ENCODE measurements at regions not wholly inside any gene's neighbourhood (a gene's known extent, or its start where the extent isn't known, plus 50 kb on each side); places are given as distances from the start of the nearest gene placed in this dataset.

DNA sequence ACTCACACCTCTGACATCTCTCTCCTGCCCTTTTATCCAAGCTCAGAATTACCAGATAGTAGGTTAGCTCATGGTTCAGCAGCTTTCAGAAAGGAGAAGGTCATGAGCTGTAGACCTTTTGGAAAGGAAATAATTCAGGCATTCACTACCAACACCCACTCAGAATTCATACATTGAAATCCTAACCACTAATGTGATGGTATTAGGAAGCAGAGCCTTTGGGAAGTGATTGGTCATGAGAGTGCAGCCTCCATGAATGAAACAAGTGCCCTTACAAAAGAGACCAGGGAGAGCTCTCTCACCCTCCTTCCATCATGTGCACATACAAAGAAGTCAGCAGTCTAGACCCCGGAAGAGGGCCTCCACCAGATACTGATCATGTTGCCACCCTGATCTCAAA, 315.8 kb upstream of the CCDC54 start:
- DNase-seq, result no peak

DNA sequence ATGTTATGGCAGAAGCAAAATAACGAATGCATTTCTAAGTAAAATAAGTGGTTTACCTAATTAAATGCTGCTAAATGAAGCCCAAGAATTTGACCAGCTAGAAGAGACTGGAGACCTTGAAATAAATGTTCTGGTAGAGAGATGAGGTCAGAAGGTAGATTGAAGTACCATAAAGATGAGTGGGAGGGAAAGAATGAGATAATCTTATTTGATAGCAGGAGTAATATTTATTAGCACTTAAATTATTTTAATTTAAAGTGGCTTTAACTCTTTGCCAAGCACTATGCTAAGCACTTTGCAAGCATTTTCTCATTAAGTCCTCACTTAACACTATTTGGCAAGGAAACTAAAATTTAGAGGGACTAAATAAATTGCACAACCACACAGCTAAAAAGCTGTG, 314.9 kb upstream of the CCDC54 start:
- DNase-seq, result no peak

DNA sequence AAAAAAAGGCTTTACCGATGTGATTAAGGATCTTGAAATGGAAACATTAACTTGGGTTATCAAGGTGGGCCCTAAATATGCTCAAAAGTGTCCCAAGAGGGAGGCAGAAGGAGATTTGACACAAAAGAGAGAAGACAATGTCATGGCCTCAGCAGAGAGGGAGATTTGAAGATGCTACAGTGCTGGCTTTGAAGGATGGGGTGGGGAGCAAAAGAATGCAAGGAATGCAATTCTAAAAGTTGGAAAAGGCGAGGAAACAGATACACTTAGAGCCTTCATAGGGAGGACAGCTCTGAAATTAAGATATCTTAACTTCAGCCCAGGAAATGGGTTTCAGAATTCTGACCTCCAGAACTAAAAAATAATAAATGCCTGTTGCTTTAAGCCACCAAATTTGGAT, 314.5 kb upstream of the CCDC54 start:
- DNase-seq, result no peak

DNA sequence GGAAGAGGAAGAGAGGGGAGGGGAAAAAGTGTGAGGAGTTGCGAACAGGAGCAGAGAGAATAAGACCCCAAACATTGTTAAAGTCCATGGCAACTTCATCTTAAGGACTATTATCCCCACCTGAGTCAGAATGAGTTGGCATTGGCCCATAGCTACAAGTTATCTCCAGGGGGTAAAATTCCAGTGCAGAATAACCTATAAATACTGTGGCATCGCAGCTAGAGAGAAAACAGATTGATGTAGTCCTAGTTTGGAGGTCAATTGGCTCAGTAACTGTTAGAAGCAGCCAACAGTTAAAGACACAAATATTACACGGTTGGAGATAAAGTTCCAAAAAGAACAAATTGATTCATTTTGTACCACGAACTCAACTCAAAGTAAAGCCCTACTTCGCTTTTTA, 313.9 kb upstream of the CCDC54 start:
- DNase-seq, result no peak

DNA sequence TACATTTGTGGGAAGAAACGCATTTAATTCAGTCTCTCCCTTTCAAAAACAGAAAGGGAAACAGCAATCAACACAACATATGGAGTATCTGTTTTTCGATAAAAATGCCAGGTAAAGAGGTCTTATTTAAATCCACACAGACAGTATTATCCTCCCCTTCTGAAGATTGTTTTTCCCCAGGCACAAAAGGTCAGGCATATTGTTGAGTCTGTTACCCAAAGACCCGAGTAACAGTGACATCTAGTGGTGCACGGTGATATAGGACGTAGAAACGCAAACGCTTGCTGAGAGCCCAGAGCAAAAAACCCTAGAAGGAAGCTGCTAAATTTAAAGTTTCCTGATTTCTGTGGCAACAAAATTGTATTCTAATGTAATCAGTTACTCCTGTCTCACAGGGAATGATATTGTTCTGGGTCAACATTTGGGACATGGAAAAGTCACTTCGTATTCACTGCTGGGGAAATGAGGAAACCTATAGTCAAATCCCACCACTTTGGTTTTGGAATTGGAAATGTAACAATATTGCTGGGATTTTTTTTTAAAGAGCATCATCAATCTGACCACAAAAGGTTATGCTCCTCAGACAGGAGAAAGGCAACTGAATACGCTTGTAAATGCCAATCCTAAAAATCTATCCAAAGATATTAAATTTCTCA, 312.7 kb upstream of the CCDC54 start:
- DNase-seq, result peak; percentile 22 to 61

DNA sequence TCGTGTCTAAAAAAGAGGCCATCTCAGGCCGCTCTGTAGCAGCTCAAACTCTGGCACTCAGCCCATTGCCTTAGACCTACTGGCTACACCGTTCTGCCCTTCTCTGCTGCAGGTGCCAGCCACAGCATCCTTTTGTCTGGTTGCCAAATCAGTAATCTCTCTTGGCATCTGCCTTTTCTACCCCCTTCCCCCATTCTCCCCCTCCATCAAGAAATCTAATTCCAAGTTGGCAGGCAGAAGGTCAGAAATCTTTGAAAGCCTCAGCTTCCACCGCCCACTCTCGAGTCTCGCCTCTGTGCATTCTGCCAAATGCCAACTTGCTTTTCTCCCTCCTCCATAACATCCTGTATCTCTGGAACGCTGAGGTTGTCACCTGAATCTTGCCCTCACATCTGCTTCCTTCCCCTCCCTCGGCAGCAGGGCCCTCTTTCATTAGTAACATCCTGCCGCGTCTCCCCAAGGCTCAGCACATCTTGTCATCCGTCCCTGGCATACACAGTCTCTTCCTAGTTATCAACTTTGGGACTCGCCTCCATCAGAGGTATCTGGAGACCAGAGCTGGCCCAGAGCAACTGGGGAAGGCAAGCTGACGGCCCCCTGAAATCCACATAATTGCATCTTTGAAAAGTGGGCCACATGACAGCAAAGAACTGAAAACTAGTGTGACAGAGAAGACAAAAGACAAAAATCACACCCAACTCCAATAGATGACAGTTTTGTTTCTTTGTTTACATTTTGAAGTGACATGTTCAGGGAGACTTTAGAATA, 312.0 kb upstream of the CCDC54 start:
- DNase-seq, result no peak

DNA sequence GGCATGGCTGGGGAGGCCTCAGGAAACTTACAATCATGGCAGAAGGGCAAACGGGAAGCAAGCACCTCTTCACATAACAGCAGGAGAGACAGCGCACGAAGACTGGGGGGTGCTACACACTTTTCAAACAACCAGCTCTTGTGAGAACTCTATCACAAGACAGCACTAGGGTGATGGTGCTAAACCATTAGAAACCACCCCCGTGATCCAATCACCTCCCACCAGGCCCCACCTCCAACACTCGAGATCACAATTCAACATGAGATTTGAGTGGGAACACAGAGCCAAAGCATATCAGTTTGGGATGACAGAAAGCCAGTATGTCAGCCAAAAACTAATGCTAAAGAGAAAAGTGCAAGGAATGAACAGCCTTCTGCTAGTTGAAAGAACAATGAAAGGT, 309.8 kb upstream of the CCDC54 start:
- DNase-seq, result no peak

DNA sequence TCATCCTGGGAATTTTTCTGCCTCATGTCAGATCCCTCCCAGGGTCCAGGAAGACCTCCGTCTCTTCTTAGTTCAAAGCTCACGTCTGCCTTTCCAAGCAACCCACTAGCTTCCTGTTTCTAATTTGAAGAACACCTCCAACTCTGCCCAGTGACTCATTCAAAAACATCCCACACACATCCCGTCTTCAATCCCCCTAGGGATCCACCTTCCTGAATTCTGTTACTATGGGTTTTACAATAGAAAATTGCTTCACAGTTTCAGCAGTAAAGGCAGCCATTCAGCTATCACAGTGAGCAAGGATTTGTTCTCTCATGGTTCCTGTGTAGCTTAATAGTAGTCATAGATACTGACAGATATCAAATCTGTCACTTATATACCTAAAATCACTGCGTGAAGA, 308.3 kb upstream of the CCDC54 start:
- DNase-seq, result no peak

DNA sequence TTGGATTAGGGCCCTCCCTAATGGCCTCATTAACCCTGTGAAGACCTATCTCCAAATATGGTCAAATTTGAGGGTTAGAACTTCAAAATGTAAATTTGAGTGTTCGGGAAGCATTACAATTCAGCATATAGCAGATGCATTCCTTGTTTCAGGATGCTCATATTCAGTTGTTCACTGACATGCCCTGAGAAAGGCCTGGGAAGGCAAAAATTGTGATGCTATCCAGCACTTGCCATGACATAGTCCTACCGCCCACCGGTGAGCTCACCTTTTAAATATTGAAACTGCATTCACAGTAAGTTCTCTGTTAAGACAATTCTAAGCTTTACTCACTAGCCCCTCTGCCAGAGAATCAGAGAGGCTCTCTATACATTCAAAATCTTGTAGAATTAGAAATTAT, 300.3 kb upstream of the CCDC54 start:
- DNase-seq, result no peak

DNA sequence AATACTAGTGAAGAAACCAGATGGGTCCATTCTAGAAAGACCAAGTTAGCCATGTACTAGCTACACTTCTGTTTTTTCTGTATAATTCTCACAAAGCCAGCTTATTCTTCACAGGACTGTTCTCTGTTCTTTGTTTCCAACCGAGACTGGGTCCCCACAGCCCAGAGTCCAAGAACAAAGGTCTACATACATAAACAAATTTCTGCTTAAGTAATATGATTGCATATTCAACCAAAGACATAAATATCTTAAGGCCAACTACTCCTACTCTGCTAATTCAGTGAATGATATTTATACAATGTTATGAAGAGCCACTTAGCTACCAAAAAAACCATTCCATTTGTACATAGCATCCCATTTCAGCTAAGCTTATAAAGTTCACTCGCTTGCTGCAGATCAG, 299.8 kb upstream of the CCDC54 start:
- no peak for DNase-seq

DNA sequence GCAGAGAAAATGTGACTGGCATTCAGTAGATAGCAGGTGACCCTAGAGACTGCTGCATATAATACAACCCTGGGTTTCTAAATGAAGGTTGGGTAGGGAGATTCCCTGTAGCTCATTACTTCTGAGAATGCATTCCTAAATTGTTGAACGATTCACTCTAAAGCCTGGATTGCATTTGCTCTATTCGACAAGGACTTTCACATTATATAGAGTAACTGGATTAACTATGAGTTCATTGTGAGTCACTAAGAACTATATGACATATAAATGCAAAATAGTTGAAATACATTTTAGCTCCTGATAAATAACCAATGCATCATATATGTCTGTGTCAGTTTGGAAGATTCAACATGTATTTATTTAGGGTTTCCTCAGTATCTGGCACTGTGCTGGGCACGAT, 294.7 kb upstream of the CCDC54 start:
- no peak for DNase-seq

DNA sequence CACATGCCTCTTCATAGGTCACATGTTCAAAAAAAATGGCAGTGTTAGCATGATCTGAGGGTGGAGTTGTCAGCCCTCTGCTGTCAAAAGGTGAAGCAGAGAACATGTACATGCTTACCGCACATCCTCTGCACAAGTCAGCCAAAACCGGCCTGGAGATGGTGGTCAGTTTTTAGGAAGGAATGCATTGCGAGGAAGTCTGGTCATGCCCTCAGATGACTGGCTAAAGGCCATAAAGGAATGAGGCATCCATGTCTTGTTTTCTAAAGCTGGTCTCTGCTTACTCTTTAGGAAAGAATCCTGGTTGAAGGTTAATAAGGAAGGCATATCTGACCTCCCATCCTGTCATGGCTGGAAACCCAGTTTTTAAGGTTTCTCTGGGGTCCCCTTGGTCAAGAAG, 292.0 kb upstream of the CCDC54 start:
- no peak for DNase-seq

DNA sequence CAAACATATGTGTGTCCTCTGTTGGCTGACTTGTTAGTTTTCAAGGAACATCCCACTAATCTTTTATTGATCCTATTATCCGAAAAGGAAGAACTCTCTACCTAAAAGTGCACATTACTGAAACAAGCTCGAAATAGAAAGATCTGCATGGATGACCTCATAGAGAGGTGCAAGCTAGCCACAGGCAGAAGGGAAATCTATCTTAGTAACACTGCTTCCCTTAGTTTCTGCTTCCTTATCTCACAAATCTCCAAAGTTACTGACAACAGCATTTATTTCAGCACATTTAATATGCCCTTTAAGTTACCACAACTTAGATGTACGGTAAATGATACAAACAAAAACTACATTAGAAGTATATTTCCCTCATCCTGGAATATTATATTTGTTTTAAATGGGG, 285.1 kb upstream of the CCDC54 start:
- no peak for DNase-seq

DNA sequence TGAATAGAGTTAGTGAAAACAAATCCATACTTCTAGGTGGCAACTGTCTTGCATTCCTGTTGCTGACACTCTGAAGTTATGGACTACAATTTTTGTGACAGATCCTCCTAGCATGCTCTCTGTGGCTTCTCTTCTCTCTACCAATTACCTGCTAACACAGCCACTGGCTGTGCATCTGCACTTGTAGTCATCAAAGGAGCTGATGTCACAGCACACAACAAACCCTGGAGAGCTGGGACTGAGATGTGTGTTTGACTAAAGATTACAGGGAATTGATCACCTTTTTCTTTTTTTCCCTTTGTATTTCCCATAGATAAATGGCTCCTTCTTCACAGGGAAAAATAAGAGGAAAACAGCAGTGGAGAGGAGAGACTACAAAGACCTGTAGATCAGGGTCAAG, 278.4 kb upstream of the CCDC54 start:
- DNase-seq, result no peak

DNA sequence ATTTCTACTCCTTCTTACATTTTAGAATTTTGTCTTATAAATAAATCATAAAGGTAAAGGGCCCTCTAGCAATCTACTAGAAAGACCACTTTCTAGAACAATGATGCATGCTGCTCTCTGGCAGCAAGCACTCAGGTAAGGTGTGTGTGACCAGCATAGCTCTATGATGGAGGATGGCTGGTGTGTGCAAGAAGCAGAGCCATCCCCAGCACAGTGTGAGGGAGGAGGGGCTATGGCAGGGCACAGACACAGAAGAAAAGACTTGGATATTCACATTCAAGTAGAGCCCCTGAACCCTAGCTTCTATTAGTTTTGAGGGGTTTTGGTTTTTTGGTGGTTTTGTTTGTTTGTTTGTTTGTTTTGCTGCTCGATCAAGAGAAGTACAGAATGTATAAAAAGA, 277.1 kb upstream of the CCDC54 start:
- no peak for DNase-seq

DNA sequence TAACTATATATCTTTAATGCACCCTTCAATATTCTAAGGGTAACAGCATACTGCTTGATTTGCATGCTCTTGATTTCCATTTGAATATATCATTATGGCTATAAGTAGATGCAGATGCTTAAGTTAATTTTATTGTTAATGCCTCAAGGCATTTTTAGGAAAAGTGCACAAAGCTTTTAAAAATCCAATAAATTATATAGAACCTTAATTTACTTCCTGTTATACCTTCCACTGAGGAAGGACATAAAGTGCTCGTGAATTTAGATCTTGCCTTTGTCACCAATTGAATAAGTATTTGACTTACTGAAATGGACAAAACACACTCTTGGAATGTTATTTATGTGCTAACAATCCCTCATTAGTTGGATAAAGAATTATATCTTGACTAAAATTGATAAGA, 276.7 kb upstream of the CCDC54 start:
- no peak for DNase-seq

DNA sequence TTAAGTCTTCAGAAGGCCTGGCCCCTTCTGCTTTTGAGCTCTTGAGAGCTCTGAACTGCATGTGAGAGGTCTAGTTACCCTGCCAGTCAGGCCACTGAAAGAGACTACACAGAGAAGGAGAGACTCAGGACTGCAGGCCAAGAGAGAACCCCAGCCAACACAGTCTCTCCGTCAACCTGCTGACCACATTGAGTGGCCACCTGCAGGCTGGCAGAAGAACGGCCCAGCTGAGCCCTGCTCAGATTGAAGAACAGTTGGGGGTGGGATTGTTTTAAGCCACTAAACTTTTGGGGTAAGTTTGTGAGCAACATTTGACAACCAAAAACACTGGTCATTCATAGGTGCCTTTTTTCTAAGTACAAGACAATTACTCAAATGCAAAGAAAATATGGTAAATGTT, 273.5 kb upstream of the CCDC54 start:
- no peak for DNase-seq

DNA sequence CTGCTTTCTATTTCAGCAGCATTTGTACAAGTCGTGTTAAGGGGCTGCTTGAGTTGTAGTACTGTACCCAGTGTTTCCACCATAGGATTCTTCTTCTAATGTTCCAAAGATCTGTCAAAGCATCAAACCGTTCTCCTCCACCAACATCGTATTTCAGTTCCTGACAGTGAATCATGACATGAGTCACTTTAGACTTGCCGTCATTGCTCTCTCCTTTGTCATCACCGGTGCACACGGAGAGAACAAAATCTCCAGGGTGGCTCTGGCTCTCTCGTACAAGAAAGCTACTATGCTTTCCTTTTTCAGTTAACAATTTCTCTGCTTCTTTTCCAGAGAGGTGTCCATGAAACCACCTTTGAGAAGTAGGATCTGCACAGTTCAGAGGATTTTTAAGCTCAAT, 270.9 kb upstream of the CCDC54 start:
- DNase-seq, result no peak

DNA sequence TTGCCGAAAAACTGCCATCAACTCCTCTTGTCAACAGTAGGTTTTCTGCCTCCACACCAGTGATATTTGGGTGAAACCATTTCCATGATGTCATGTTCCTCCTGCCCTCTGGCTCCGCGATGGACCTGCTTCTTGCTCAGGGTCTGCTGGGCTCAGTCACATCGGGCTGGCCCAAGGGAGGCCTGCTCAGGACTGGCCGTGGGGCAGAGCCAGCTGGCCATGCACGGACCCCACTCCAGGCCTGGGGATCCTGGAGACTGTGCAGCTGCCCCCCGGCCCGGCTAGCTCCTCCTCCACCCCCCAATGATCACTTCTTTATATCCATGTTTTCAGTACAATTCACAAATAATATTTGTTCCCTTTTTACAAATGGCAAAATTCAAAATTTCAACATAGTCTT, 270.3 kb upstream of the CCDC54 start:
- DNase-seq, result no peak

DNA sequence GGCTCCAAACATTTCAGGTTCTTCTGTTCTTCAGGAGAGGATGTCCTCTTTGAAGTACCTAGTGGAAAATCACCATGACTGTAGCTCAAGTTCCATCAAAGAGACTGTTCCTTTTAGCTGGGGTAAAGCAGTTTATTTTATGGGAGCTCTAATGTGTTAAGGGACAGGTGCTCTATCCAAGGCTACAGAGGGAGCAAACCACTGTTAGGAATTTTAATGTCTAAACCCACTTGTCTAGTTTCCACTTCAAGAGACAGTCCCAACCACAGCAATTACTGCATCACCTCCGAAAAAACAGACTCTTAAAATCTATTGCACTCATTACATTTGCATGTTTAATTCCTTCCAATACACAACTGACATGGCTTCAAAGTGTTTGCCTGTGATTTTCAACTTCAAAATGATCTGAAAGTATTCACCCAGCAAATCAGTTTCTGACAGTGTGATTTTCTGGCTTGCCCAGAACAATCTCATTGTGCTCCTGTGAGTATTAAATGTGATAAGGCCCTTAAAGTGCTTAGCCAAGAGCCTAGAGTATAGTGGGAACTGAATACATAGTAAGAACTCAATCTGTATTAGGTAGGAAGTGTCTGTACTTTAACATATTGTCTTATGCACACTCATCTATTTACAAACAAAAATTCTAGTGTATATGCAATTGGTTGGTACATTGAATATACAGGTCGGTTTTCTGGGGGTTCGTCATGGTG, 266.5 kb upstream of the CCDC54 start:
- no peak for DNase-seq

DNA sequence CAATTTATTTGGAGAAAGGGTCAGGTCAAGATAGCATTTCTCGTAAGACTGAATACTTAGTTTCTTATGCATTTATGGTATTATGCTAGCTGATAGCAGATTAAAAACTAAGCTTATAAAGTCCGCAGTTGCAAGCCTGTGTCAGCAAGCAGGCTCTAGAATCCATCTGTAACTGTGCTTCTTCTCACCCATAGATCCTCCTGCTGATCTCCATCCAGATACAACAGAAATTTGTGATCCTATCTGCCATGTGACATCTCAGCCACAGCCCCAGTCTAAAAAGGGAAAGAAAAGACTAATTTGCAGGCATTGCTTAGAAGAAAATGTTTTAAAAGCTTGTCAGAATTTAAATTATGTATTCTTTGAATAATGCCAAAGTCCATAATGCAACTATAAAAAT, 265.4 kb upstream of the CCDC54 start:
- no peak for DNase-seq

DNA sequence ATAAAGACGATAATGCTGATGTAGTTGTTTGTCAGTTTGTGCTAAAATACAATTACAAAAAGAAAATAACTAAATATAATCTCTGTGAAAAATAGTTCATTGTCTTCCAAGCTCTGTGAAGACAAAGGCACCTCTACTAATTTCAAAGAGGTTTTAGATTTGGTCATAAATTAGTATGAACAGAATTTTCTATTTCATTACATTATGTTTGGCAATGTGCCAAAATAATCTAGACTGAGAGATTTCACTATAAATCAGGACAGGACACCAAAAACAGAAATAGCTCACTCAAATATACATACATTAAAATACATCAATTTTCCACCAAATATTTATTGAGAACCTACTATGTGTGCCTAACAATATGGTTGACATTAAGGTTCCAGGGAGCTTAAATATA, 264.9 kb upstream of the CCDC54 start:
- no peak for DNase-seq

DNA sequence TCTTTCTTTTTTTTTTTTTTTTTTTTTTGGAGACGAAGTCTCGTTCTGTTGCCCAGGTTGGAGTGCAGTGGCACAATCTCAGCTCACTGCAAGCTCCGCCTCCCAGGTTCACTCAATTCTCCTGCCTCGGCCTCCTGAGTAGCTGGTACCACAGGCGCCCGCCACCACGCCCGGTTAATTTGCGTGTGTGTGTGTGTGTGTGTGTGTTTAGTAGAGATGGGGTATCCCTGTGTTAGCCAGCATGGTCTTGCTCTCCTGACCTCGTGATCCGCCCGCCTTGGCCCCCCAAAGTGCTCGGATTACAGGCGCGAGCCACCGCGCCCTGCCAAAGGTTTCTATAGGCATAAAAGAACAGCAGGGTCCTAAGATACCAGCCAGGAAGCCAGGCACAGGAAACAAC, 261.0 kb upstream of the CCDC54 start:
- DNase-seq, result no peak

DNA sequence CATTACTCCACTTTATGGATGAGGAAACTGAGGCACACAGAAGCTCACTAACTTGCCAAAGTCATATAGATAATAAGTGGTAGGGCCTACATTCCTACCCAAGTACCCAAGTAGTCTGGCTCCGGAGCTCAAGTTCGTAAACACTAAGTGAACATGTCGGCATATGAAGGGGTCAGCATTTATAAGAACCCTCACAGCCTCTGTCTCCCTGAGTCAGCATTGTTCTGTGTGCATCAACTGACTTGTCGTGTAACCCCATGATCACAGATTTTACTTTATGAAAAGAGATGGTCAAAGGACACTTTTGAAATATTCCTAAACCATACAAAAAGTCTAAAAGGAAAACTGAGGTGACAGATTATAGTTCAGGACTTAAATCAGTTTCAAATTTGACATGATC, 260.1 kb upstream of the CCDC54 start:
- DNase-seq, result no peak
